WTC11 (cell line): ENCODE measurements at regions not wholly inside any gene's neighbourhood (a gene's known extent, or its start where the extent isn't known, plus 50 kb on each side); places are given as distances from the start of the nearest gene placed in this dataset.

ENCODE experiments used
- ATAC-seq: fragments of 200-7000 bp; cut with Tn5 transposase; 2 replicates; pipeline ENCODE4 v1.10.0; 2021; ENCODE audit warnings: mild to moderate bottlenecking, moderate library complexity
- CTCF ChIA-PET: fragments of 300-600 bp; sonication (Branson Sonifier 250); formaldehyde crosslinking; loops from one replicate; lab custom pipeline; 2021; ENCODE audit warnings: antibody characterized with exemption; lab: Charles Lee
- POLR2A ChIA-PET: fragments of 350-600 bp; sonication (Branson Sonifier 250); formaldehyde crosslinking; loops from one replicate; lab custom pipeline; 2021; ENCODE audit warnings: antibody characterized with exemption; lab: Charles Lee
- DNase-seq: peaks from one replicate; pipeline ENCODE4 v3.0.0; 2021; ENCODE audit warnings: low spot score
- H3K27ac Mint-ChIP-seq: 2 replicates; pipeline ENCODE4 v1.8.0; 2021; ENCODE audit warnings: mixed read lengths
- H3K27me3 Mint-ChIP-seq: 2 replicates; pipeline ENCODE4 v1.8.0; 2021; ENCODE audit warnings: low read depth, mild to moderate bottlenecking, moderate library complexity, mixed read lengths
- H3K36me3 Mint-ChIP-seq: 2 replicates; pipeline ENCODE4 v1.8.0; 2021; ENCODE audit warnings: mixed read lengths
- H3K4me1 Mint-ChIP-seq: 2 replicates; pipeline ENCODE4 v1.8.0; 2022; ENCODE audit warnings: mixed read lengths
- H3K4me3 Mint-ChIP-seq: 2 replicates; pipeline ENCODE4 v1.8.0; 2021; ENCODE audit warnings: mild to moderate bottlenecking, moderate library complexity, mixed read lengths
- H3K9me3 Mint-ChIP-seq: 2 replicates; pipeline ENCODE4 v1.8.0; 2021; ENCODE audit warnings: mixed read lengths
- CBFB ChIP-seq: sonication (generic); formaldehyde crosslinking; IDR thresholded peaks from 2 replicates; pipeline ENCODE4 v1.8.1; 2022; ENCODE audit warnings: mild to moderate bottlenecking, low read depth, missing genetic modification reagents
- CREB1 ChIP-seq: sonication (generic); formaldehyde crosslinking; IDR thresholded peaks from 2 replicates; pipeline ENCODE4 v1.8.0; 2023; ENCODE audit warnings: mild to moderate bottlenecking, missing genetic modification reagents
- CTCF ChIP-seq: fragments of 200-600 bp; IDR thresholded peaks from 2 replicates; pipeline ENCODE4 v1.8.0; 2022; ENCODE audit warnings: antibody characterized with exemption
- E2F4 ChIP-seq: sonication (generic); formaldehyde crosslinking; IDR thresholded peaks from 2 replicates; pipeline ENCODE4 v1.8.1; 2022; ENCODE audit warnings: low read depth, mild to moderate bottlenecking, moderate library complexity, missing genetic modification reagents, borderline replicate concordance
- KAT7 ChIP-seq: sonication (generic); formaldehyde crosslinking; IDR thresholded peaks from 2 replicates; pipeline ENCODE4 v1.8.1; 2023; ENCODE audit warnings: missing genetic modification reagents, mild to moderate bottlenecking, borderline replicate concordance
- NFATC4 ChIP-seq: fragments of 250-450 bp; sonication (Bioruptor Pico); IDR thresholded peaks from 2 replicates; pipeline ENCODE4 v1.9.0; 2021; ENCODE audit warnings: mild to moderate bottlenecking
- OVOL2 ChIP-seq: fragments of 250-450 bp; sonication (Bioruptor Pico); IDR thresholded peaks from 2 replicates; pipeline ENCODE4 v1.9.0; 2021; ENCODE audit warnings: mild to moderate bottlenecking, borderline replicate concordance
- RELA ChIP-seq: sonication (generic); formaldehyde crosslinking; IDR thresholded peaks from 2 replicates; pipeline ENCODE4 v1.8.1; 2022; ENCODE audit warnings: missing genetic modification reagents, mild to moderate bottlenecking, borderline replicate concordance
- ZMAT4 ChIP-seq: fragments of 250-450 bp; sonication (Bioruptor Pico); IDR thresholded peaks from 2 replicates; pipeline ENCODE4 v1.9.0; 2021; ENCODE audit warnings: mild to moderate bottlenecking
- ZNF121 ChIP-seq: sonication (generic); formaldehyde crosslinking; IDR thresholded peaks from 2 replicates; pipeline ENCODE4 v1.8.0; 2023; ENCODE audit warnings: missing genetic modification reagents
- ZNF671 ChIP-seq: fragments of 250-450 bp; sonication (Bioruptor Pico); IDR thresholded peaks from 2 replicates; pipeline ENCODE4 v1.8.0; 2021; ENCODE audit warnings: mild to moderate bottlenecking
- TF ChIP-seq, protein P1 (sequence below): sonication (generic); formaldehyde crosslinking; IDR thresholded peaks from 2 replicates; pipeline ENCODE4 v1.8.0; 2022; ENCODE audit warnings: mild to moderate bottlenecking, missing genetic modification reagents
- TF ChIP-seq, protein P2 (sequence below): sonication (generic); formaldehyde crosslinking; IDR thresholded peaks from 2 replicates; pipeline ENCODE4 v1.8.0; 2022; ENCODE audit warnings: missing genetic modification reagents

- TF ChIP-seq, protein P1, sequence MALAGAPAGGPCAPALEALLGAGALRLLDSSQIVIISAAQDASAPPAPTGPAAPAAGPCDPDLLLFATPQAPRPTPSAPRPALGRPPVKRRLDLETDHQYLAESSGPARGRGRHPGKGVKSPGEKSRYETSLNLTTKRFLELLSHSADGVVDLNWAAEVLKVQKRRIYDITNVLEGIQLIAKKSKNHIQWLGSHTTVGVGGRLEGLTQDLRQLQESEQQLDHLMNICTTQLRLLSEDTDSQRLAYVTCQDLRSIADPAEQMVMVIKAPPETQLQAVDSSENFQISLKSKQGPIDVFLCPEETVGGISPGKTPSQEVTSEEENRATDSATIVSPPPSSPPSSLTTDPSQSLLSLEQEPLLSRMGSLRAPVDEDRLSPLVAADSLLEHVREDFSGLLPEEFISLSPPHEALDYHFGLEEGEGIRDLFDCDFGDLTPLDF (CRISPR knock-in tag), result no peak
- no peak for TF ChIP-seq CREB1
- no peak for TF ChIP-seq RELA (CRISPR knock-in tag)
- no peak for TF ChIP-seq CBFB (CRISPR knock-in tag)
- TF ChIP-seq, protein P2, sequence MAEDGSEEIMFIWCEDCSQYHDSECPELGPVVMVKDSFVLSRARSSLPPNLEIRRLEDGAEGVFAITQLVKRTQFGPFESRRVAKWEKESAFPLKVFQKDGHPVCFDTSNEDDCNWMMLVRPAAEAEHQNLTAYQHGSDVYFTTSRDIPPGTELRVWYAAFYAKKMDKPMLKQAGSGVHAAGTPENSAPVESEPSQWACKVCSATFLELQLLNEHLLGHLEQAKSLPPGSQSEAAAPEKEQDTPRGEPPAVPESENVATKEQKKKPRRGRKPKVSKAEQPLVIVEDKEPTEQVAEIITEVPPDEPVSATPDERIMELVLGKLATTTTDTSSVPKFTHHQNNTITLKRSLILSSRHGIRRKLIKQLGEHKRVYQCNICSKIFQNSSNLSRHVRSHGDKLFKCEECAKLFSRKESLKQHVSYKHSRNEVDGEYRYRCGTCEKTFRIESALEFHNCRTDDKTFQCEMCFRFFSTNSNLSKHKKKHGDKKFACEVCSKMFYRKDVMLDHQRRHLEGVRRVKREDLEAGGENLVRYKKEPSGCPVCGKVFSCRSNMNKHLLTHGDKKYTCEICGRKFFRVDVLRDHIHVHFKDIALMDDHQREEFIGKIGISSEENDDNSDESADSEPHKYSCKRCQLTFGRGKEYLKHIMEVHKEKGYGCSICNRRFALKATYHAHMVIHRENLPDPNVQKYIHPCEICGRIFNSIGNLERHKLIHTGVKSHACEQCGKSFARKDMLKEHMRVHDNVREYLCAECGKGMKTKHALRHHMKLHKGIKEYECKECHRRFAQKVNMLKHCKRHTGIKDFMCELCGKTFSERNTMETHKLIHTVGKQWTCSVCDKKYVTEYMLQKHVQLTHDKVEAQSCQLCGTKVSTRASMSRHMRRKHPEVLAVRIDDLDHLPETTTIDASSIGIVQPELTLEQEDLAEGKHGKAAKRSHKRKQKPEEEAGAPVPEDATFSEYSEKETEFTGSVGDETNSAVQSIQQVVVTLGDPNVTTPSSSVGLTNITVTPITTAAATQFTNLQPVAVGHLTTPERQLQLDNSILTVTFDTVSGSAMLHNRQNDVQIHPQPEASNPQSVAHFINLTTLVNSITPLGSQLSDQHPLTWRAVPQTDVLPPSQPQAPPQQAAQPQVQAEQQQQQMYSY, result no peak
- ATAC-seq, result no peak
- no peak for DNase-seq
- ChIA-PET CTCF (no interaction called here), POLR2A (no interaction called here)
- Mint-ChIP-seq H3K36me3 (peaks cover 23% of the 10 kb centered on the region), H3K9me3 (peaks cover 54% of the 10 kb centered on the region), H3K27me3 (no peaks in the 10 kb centered on the region; the same call in 1 of the 2 replicates), H3K27ac (no peak overlapping the region), H3K4me3 (no peak overlapping the region), H3K4me1 (no peaks in the 10 kb centered on the region)
Measured at GRCh38 chr4:83172371-83172770, 57.8 kb upstream of the PLAC8 start.

GRCh38 chr4:83171436-83172039 lies 57.0 kb upstream of the PLAC8 start:
- POLR2A ChIA-PET, result no interaction called here

More at GRCh38 chr4:83171436-83172039, 57.0 kb upstream of the PLAC8 start:
- no peak for DNase-seq
- TF ChIP-seq KAT7 (CRISPR knock-in tag), result no peak
- TF ChIP-seq ZMAT4, result no peak
- no peak for TF ChIP-seq ZNF671 (CRISPR knock-in tag)
- TF ChIP-seq, protein P1 (CRISPR knock-in tag), result no peak
- TF ChIP-seq E2F4, result no peak
- no peak for TF ChIP-seq ZNF121 (CRISPR knock-in tag)
- TF ChIP-seq NFATC4 (CRISPR knock-in tag), result no peak
- no peak for TF ChIP-seq CTCF
- TF ChIP-seq OVOL2 (CRISPR knock-in tag), result no peak
- TF ChIP-seq, all 79 proteins: peak for 0
- Mint-ChIP-seq H3K4me1 (no peaks in the 10 kb centered on the region), H3K4me3 (no peak overlapping the region), H3K36me3 (peaks cover 23% of the 10 kb centered on the region), H3K9me3 (peaks cover 54% of the 10 kb centered on the region), H3K27ac (no peak overlapping the region), H3K27me3 (peaks cover 7% of the 10 kb centered on the region; the same call in 1 of the 2 replicates)
- no peak for ATAC-seq
- CTCF ChIA-PET, result no interaction called here
